GM12878 (cell line): ENCODE measurements at regions not wholly inside any gene's neighbourhood (a gene's known extent, or its start where the extent isn't known, plus 50 kb on each side); places are given as distances from the start of the nearest gene placed in this dataset.

Source experiments
- CTCF ChIP-seq, 3 experiments: IDR thresholded peaks in 2 of 3; conservative IDR thresholded peaks in 1 of 3; 2 replicates each; pipeline ENCODE4 v1.5.1; 2011; ENCODE audit warnings: low read depth in 3 of 3, low read length in 3 of 3, mild to moderate bottlenecking in 3 of 3, control low read depth in 2 of 3, moderate library complexity in 2 of 3, inconsistent platforms in 1 of 3, mixed read lengths in 1 of 3; ENCODE audit not compliant: control insufficient read depth in 2 of 3, insufficient read depth in 1 of 3; ENCODE audit errors: extremely low read depth in 1 of 3
- GABPA ChIP-seq: IDR thresholded peaks from 2 replicates; pipeline ENCODE4 v1.6.1; 2014; ENCODE audit warnings: antibody characterized with exemption, low read depth, mild to moderate bottlenecking, inconsistent platforms
- POLR2A ChIP-seq: IDR thresholded peaks from 2 replicates; pipeline ENCODE4 v1.6.1; 2011; ENCODE audit warnings: low read depth, mild to moderate bottlenecking, low read length
- SKIL ChIP-seq: fragments of 450-650 bp; IDR thresholded peaks from 2 replicates; pipeline ENCODE4 v1.6.1; 2017; ENCODE audit warnings: mild to moderate bottlenecking, low read depth, inconsistent platforms; ENCODE audit not compliant: poor library complexity, severe bottlenecking

GRCh38 chr7:121755286-121755685 lies 117.7 kb upstream of the PTPRZ1 start:
- no peak for TF ChIP-seq POLR2A
- TF ChIP-seq GABPA: no peak
- TF ChIP-seq SKIL: no peak
- TF ChIP-seq CTCF (IDR thresholded peaks at IDR 0.05 in 2 of 3, conservative IDR thresholded peaks at IDR 0.05 in 1 of 3; ENCODE audit: control insufficient read depth in 2 of 3, extremely low read depth in 1 of 3, insufficient read depth in 1 of 3, low read depth in 3 of 3, low read length in 3 of 3): no peak
